H54 (cell line): ENCODE measurements at regions not wholly inside any gene's neighbourhood (a gene's known extent, or its start where the extent isn't known, plus 50 kb on each side); places are given as distances from the start of the nearest gene placed in this dataset.
A peak's percentile ranks its signal among the peaks of the same experiment; 100 is the strongest.

ENCODE experiments used
- DNase-seq: peaks from one replicate; pipeline ENCODE4 v3.0.0; 2011; ENCODE audit warnings: low spot score, mixed read lengths; ENCODE audit not compliant: insufficient read length
- FAIRE-seq: peaks from 3 replicates; lab custom pipeline; 2011; peaks lifted over from hg19 to GRCh38; lab: Jason Lieb, UNC
- POLR2A ChIP-seq: IDR thresholded peaks from 2 replicates; pipeline ENCODE4 v1.6.1; 2011; ENCODE audit warnings: low read depth, mild to moderate bottlenecking, low read length

- no peak for TF ChIP-seq POLR2A
- DNase-seq (no peak), FAIRE-seq (no peak)
Observed at GRCh38 chr5:107808671-107809137, 138.0 kb upstream of the EFNA5 start.

GRCh38 chr5:107807431-107807830 is 136.7 kb upstream of the EFNA5 start:
- no peak for TF ChIP-seq POLR2A
- FAIRE-seq (no peak), DNase-seq (no peak)

- FAIRE-seq (peak; percentile 86), DNase-seq (peak; percentile 45)
- TF ChIP-seq POLR2A = no peak
Observed at GRCh38 chr5:107806705-107807104, 136.0 kb upstream of the EFNA5 start.

DNA sequence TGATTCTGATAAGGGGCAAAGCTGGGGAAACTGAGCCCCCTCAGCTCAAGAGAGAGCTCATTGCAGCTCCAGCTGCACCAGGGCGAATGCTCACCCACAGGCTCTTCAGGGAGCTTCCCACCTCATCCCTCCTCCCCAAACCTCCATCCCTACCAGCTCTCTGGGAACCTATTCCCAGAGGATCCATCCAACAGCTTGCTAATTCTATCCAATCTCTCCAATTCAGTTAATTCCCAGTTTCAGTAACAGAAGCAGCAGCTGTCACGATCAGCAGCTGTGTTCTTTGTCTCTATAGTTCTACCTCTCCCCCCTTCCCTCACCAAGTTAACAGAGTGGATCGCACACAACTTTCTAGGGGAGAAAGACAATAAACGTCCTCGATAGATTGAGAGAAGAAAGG is 135.5 kb upstream of the EFNA5 start:
- no peak for TF ChIP-seq POLR2A
- no peak for FAIRE-seq
- no peak for DNase-seq

DNA sequence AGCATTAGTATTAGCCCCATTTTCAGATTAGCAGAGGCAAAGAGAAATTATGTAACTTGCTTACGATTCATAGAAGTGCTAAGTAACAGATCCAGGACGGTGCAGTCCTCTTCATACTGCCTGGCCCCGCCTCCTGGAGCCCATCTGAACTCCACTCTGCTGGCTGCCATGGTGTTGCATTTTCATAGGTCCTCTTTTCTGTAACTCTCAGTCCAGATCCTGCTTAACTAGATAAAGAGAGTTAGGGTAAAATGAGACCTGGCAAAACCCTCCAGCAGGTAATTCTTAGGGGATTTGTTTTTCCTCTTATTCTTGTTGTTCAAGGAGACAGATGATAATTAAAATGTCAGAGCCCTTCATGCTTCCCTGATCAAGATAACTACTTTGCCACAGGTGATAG is 135.1 kb upstream of the EFNA5 start:
- FAIRE-seq (no peak), DNase-seq (no peak)
- no peak for TF ChIP-seq POLR2A

DNA sequence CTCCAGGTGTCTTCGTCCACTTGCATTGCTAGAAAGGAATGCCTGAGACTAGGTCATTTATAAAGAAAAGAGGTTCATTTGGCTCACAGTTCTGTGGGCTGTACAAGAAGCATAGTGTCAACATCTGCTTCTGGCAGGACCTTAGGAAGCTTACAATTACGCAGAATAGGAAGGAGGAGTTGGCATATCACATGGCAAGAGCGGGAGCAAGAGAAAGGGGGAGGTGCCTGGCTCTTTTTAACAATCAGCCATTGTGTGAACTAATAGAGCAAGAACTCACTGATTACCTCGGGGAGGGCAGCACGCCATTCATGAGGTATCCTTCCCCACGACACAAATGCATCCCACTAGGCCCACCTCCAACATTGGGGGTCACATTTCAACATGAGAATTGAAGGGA is 134.4 kb upstream of the EFNA5 start:
- no peak for FAIRE-seq
- no peak for DNase-seq
- TF ChIP-seq POLR2A = no peak

DNA sequence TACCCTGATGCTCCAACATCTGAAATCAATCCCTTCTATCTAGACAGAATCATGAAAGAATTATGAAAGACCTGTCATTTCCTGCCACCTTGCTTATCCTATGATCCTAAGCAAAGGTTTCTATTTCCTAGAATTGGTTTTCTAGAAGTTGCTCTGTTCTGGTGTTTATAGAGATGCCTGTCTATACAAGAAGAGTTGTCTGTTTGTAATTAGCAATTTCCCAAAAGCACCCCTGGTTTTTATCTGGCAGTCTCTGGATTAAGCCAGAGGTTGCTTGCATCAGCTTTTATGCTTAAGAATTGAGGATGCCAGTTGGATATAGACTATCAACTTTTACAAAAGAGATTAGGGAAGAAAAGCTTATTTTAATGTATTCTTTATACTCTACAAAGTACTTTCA is 133.0 kb upstream of the EFNA5 start:
- DNase-seq (no peak), FAIRE-seq (no peak)
- TF ChIP-seq POLR2A = no peak

GRCh38 chr5:107801061-107801460 is 130.3 kb upstream of the EFNA5 start:
- TF ChIP-seq POLR2A = no peak
- FAIRE-seq = no peak
- no peak for DNase-seq

DNA sequence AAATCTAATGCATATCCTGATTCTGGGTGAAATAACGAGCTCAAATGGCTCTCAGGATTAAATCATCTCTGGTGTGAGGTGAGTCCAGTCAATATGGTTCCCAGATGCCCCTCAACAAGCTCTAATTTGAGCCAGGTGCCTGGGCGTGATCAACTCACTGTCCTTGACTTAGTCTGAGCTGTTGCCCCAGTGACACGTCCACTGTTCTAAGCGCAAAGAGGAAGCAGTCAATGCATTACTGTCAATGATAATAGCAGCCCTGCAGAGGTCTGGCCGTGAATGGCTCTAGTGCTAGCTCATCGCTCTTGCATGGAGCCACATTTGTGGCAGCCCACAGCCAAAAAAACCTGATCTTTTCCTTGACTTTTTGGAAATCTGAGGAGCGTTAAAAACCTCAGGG is 128.6 kb upstream of the EFNA5 start:
- FAIRE-seq = no peak

DNA sequence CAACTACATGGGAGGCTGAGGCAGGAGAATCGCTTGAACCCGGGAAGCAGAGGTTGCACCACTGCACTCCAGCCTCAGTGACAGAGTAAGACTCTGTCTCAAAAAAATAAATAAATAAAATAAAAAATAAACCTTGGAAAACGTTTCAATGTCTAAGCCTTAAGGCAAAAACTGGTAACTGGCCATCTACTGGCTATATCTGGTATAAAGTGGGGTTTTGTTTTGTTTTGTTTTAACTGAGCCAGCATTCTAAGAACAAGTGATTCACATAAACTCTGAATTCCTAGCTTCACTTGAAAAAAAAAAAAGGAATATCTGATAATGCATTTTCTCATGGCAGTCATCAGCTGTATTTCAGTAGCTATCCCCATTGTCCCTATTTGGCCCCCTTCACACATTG is 126.1 kb upstream of the EFNA5 start:
- TF ChIP-seq POLR2A = no peak
- FAIRE-seq = no peak

More for the DNA sequence above, 128.6 kb upstream of the EFNA5 start:
- no peak for TF ChIP-seq POLR2A
- DNase-seq = no peak

DNA sequence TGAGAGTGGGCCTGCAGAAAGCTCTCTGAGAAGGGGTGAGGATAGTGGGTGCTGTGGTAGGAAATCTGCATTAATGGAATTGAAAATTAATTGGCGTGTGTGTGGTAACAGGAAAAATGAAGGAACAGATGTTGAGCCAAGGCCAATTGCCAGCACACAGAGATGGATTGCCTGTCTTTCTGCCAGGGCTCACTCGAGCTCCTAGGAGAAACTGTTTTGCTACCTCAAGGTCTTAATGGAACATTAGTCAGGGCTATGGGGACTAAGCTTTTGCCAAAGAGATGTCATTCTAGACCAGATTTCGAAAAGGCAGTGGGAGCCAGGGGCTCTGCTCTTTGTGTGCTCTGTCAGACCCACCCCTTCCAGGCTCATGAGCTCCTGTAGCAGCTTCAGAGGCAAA is 124.0 kb upstream of the EFNA5 start:
- TF ChIP-seq POLR2A = no peak
- FAIRE-seq (no peak), DNase-seq (no peak)

More for the DNA sequence above, 126.1 kb upstream of the EFNA5 start:
- no peak for DNase-seq

DNA sequence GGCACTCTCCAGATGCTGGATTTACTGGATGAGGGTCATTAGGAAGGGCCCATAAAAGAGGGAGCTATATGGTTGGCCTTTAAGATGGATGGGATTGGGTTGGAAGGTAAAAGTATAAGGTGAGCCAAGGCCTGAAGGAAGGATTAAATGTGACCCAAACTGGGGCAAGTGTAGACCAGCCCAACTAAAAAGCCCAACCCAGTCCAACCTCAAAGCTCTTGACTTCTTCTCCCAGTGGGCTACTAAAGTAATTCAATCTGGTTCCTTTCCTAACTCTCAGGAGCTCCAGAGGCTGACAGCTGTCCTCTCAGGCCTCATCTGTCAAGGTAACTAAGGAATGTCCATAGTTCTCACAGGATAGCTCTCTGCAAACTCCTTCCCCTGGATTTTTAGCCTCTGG is 122.2 kb upstream of the EFNA5 start:
- TF ChIP-seq POLR2A = no peak
- DNase-seq = no peak
- no peak for FAIRE-seq

DNA sequence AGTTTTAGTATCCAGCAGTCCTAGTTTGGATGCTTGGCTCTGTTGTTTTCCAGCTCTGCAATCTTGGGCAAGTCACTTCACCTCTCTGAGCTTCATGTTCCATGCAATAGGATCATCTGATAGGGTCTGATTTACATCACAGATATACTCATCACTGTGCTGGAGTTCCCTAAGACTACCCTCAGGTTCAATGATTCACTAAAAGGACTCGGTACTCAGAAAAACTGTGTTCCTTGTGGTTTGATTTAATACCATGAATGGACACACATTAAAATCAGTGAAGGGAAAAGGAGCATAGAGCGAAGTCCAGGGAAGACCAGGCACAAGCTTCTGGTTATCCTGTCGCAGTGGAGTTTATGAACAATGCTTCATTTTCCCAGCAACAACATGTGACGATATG is 119.9 kb upstream of the EFNA5 start:
- no peak for TF ChIP-seq POLR2A
- no peak for FAIRE-seq
- DNase-seq = no peak

- FAIRE-seq (no peak), DNase-seq (no peak)
- no peak for TF ChIP-seq POLR2A
Observed at GRCh38 chr5:107786424-107786823, 115.7 kb upstream of the EFNA5 start.

DNA sequence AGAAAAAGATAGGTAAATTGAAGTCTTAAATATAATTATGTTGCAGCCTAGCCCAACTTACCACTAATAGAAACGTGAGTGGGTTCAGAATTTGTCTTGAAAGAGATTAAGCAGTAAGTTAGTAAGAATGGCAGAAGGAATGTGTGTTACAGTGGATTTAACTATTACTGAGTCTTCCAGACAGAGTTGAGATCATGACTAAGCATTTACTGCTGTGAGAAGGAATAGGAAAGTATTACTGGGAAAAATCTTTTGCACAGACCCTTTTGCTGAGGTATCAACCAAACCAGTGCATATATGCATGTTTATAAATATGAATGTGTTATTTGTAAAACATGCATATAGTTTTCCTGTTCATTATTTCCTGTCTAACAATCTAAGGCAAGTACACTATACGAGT is 112.8 kb upstream of the EFNA5 start:
- FAIRE-seq (peak; percentile 20), DNase-seq (no peak)
- no peak for TF ChIP-seq POLR2A
